GM21528 (cell line): ENCODE measurements at regions not wholly inside any gene's neighbourhood (a gene's known extent, or its start where the extent isn't known, plus 50 kb on each side); places are given as distances from the start of the nearest gene placed in this dataset.
A peak's percentile ranks its signal among the peaks of the same experiment; 100 is the strongest.

Experiments used
- ATAC-seq: cut with Tn5 transposase; IDR thresholded peaks from one replicate; pipeline ENCODE4 v1.9.1; 2021; ENCODE audit warnings: mild to moderate bottlenecking, moderate library complexity; ENCODE audit not compliant: unreplicated experiment, low FRiP score

DNA sequence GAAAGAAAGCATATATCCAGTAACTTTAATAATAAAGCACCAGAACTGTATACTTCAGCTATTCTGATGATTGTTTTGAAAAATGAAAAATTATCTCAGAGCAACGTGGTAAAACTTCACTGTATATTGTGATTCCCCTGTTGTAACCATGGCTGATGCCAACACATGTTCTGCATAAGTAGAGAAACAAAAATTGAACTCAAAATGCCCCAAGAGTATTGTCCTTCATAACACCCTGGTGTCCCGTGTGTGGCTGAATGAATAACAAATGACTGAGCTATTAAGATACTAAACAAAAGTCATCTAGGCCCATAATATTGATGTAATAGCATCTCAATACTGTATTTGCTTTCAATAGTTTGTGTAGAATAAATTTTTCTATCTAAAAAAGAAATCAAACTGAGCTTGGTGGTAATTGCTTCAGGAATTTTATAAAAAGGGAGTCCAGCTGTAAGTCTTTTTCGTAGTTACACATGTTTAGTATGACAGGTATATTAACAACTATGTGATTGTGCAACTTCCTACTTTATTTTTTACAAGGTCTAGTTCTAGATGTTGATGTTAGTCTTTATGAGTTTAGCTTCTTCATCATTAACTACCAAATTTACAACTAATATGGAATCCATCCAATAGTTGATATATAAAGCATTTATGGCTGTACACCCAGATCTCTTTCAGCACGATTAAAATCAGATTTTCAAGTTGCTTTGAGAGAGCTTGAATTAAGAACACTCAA, 623.8 kb upstream of the AGTR1 start:
- no peak for ATAC-seq

DNA sequence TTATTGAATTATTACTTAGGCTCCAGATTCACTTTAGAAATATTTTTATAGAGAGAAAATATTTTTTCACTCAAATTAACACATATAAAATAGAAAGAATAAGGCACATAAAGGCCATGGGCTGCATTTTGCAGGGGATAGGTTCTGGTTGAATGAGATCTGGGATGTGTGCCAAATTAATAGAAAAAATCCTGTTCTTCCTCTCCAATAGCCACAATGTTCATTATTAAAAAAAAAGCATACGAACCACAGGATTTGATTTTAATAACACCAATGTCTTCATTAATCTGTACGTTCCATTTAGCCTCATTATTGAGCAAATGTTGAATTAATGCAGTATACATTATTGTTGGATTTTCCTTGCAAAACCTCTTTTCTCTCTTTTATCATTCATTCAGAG, 622.8 kb upstream of the AGTR1 start:
- ATAC-seq: no peak

DNA sequence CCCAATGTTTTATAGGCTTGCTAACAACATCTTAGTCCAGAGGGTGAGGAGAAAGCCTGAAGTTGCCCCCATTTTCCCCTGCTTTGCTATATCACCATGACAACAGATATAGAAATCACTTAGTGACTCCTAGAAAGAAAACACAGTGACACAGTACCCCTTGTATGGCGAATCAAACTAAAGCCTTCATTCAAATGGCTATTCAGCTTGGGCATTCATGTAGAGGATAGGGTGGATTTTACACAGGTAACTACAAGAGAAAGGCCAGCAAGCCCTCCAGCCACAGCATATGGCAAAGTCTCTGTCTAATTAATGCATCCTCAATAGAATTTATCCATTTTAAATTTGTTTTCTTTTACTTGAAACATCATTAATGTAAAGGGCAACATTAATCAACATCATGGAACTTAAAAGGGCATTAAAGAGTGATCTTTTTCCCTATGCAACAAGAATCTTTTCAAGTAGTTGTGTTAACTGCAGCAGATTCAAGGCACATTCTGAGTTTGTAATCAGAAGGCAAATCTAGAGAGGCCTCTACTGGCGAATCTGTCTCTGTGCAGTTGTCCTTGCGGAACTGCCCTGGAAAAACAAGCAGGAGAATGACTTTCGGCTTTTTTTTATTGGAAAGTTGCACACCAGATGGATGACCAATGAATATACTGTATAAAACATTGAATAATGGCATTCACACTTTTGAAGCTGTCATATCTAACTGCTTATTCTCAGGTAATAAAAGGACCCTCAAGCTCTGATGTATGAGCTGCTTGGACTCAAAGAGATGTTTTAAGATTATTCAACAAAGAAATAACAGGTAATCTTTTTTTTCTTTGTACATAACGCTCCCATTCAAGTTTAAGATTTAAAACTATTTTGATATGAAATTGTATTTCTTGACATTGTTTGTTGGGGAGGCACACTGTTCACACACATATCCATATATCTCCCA, 621.7 kb upstream of the AGTR1 start:
- no peak for ATAC-seq

DNA sequence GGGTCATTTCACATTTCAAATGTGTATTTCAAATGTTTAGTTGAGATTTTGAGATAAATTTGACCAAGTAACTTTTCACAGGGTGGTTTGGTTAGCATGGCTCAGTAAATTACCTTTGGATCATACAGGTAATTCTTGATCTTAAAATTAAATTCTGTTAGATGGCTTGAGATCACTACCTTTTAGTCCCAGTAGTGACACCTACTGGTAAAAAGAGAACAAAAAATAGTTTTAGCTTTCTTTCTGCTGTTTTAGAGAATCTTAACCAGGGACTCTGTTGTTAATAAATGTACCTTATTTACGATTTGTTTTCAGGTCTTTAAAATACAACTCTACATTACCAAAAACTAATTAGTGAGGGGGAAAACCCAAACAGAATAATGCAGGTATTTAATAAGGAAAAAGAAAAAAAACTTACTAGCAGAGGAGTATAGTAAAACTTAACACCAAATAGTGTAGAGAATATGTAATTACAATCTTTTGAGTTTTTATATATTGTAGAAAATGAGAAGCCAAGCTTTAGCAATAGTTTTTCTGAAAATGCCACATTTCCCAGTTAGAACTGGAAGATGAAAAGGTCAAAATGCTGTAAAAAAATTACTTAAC, 620.3 kb upstream of the AGTR1 start:
- ATAC-seq: no peak

DNA sequence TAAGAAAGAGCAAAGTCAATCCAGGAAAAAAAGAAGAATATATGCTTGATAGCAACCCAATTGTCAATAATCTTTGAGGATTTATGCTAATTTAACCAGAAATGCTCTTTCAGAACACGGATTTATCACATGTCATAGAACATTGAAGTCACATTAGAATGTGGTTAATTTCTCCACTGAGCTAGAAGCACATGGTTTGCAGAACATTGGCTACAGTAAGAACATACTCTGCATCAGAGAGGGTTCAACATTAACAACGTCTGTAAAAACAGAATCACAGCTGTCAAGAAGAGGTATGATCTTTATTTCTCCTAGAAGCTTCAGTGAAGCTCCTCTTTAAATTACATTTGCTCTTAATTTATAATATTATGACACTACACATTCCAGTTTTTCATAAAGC, 619.7 kb upstream of the AGTR1 start:
- no peak for ATAC-seq

DNA sequence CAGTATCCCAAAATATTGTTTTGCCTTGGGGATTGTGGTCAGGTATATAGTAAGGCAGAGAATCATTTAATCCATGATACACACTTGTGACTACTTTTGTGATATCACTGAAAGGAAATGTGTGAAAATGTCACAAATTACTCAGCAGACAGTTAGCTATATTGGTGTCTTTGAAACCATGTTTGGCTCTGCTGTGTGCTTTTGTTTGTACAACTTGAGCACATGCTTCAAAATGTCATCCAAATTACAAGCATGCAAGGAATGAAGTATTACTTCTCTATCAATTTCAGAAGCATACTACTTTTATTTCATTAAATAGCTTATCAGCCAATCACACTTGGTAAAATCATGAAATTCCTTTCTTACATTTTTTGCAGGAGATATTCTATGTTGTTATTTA, 619.0 kb upstream of the AGTR1 start:
- no peak for ATAC-seq

DNA sequence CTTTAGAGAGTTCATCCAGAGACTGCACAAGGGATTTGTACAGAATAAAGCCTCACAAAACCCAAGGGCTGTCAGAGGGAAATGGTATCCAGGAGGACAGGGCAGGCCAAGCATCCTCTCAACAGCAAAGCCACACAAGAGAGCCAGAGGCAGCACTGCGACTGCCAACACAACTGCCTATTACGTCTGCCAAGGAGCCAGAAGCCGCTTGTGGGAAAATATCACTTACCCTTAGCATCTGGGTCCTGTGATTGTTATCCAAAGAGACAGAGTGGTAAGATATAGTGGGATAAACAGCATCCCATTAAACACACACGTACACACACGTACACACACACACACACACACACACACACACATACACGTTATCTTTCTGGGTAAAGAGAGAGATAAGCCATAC, 618.3 kb upstream of the AGTR1 start:
- ATAC-seq: no peak

DNA sequence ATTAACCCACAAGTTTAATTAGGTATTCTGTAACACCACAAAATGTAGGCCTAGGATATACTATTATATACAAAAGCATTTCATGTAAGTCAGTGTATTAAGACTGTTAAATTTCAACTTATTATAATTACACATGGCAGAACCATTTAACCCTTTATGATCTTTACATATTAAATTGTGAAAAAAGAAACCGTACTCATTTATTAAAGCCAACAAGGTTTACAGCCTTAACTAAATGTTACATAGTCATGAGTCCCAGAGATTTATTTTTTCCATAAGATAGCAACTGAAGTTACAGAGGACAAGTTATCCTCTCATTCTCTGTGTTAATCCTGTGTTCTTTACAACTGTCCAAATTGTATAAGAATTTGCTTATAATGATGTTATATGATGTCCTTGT, 615.8 kb upstream of the AGTR1 start:
- ATAC-seq: no peak

DNA sequence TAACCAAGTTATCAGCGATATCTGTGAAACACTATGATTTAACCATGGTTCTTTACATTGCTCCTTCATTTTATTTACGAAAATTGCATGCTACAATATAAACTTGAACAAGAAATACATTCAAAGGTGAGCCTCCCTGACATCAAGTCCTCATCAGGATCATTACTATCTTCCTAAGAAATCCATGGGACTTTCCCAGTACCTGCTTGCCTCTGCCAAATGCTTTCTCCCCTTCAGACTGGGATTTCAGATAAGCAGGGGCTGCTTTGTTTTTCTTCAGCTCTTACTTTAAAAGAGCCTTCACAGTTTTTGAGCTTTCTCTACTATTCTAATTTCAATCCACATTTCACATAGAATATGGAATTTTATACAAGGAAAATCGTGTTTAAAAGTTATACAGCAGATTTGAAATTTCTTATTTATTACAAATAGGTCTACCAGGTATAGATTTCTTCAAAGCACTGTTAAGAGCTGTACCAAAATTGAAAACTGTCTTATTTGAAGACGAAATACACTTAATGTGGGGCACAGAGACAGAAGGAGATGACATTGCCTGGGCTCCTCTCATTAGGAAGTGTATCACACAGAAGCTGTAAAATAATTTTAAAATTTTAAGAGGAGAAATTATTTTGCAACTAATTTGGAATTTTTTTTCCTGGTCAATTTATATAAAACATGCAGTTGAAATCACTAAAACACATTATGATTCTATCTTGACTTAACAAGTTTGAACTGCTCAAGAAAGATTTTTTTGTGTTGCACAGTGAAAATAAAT, 615.0 kb upstream of the AGTR1 start:
- ATAC-seq: no peak

DNA sequence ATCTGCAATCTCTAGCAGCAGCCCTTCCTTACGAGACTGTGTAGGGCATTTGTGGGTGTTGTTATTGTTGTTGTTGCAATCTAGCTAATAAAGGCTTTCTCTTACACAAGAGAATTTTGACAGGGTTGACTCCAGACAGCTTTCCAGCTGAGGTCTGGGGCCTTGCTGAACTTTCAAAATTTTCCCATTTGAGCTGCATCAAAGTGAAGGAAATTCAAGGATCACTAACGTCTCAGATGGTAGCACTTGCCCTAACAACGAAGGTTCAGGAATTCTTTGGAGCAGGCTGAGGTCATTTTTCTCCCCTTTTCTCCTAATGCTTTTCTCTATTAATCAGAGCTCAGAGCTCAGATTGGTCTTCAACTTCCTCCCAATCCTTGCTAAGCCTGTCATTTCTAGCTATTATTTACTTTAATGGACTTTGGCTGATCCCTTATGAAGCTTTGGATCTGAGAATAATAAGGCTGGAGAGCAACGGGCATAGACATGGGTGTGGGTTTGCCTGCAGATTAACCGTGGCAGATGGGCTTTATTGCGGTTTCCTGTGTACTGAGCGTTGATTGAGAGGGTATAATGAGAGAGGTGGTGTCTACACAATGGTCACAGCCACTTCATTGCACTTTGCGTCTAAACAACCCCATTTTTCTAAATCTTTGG, 614.0 kb upstream of the AGTR1 start:
- no peak for ATAC-seq

DNA sequence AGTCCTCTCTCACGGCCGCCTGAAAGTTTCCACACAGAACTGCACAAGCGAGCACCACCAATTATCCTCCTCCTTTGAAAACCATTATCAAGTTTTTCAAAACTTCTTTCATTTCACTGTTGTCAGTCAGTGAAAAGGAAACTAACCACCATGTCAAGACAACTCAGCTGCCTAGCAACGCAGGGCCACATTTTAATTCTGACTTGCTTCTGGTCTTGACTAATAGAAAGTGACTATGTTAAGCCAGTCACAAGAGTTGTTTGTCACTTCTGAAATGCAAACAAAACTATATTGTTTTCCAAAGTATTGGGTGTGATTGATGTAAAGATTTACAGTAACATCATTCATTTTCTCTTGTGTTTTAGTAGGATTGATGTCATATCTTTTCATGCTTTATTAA, 612.8 kb upstream of the AGTR1 start:
- ATAC-seq: peak; percentile 76

DNA sequence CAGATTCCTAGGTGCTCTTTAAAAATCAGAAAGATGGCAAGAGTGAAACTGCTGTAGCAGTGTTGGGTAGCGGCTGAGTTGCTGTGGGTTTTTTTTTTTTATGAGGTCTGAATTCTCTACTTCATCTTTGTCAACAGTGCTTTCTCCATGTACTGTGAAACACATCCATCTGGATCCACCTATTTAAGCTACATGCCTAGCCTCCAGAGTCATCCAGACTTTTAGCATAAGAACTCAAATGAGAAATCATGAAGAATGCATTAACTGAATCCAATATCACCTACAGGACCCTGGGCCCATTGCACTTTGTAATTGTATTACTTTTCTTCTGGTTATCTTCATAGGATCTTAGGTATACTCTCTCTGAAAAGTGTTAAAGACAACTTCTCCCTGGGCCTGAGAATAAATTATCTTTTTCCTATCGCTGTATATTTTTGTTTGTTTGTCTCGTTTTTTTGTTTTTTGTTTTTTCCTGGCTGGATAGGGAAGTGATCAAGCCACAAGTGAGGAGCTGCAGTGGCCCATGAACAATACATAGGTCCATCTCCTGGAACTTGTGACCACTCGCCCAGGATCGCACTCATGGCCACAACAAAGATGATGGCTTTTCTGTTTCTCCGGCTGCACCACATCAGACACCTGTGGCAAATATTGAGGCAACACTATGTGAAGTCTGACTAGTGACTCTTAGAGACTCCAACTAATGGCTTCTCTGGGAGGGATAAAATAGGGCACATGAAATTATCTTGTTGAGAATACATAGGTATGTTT, 609.9 kb upstream of the AGTR1 start:
- ATAC-seq: no peak

DNA sequence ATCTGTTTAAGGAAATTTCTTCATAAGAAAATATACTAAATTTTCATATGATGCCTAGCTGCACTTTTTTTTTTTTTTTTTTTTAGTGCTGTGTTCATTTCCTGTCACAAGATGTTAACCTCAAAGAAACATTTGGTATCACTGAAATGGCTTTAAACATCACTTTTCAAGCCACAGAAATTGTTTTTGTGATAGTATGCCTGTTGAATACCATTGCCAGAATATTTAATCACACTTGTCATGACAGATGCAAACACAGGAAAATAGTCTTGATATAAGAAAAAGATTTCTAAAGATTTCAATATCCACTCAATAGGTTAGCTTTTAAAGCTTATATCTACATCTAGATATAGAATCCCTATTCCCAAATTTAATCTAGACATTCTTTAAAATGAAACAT, 608.5 kb upstream of the AGTR1 start:
- ATAC-seq: no peak

DNA sequence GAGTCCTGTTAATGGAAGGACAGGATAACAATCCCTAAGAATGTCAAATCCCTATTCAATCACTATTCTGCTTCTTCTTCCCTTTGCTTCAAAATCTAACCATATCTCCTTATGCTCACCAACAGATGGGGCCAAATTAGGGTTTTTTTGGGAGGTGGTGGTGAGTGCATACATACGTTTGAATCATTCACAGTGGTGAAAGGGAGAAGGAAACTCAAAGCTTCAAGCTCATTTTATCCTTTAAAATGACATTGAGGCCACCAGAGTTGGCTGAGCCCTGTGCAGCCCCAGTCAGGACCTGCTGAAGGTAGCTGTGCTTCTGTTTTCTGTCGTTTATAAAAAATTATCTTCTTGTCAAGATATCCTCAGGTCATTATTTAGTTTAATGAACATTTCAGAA, 607.5 kb upstream of the AGTR1 start:
- ATAC-seq: no peak

DNA sequence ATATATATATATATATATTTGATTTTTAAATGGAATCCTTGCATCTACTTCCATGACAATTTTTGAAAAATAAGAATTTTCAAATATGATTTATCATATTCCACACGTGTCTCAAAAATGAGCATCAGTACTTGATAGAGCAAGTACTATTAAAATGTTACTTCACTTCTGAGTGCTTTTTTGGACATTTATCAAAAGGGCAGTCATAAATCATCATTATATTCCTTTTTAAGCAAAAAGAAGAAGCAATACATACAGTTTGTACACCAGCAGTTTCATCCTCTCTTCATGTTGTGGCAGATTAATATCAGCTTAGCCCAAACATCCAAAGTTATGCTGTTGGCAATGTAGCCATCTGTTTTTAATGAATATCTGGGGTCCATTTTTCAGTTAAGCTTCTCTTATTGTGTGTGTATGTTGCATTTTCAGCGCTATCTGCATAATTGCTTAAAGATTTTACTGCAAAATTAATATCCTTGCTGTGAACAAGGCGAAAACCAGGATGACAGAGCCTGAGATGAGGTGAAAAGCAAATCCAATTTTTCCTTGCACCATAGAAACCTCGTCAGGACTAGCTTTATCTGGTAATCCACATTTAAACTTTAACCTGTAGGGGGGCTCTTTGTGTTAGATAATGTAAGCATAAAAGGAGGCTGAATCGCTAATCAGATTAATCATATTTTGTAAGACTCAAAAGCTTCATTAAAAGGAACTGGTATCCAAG, 604.9 kb upstream of the AGTR1 start:
- no peak for ATAC-seq

DNA sequence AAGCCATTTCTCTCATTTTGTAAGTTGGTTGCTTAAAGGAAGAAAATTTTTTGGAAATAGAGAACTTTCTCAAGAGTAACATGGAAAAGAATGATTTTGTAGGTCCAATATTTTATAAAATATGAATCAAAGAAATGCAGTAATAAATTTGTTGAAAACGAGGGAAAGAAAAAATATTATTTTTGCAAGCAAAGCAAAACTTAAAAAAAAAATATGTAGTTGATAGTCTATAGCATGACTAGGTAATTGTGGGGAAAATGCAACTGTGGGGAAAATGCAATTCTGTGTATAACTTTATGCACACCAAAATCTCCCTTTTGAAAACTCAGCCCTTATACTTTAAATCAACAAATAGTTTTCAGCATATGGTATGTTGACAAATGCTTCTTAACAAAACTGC, 604.0 kb upstream of the AGTR1 start:
- ATAC-seq: no peak

DNA sequence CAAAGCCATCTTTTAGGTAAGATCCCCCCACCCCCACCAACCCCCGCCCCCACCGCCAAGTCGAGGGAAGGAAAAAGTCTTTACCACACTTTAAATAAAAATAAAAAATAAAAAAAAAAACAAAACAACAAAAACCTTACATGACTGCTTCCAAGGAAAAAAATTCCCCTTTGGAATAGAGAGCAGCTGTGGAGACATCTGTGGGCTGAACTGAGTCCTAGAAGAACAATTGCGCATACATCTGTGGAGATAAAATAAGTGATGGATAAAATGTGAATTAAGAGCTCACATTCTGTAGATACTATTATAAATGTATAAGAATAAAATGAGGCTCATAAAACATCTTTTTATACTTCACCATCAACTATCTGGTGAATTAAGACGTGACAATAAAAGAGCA, 601.7 kb upstream of the AGTR1 start:
- ATAC-seq: no peak

DNA sequence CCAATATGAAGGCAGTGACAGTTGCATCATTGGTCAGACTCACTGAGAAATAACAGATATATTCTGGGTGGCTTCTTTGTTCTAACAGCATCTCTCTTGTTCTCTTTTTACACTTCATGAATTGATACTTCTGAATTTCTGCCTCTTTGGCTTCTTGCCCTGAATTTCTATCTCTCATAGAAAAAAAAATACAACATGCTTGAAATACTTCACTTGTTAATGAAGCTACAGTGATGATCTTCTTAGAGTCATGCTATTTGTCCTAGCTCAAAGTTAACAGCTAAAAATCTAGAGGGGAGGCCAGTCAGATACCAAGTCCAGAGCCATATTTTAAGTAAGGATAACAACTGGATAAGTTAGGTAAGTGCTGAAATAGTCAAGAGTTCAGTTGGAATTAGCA, 597.2 kb upstream of the AGTR1 start:
- ATAC-seq: no peak

DNA sequence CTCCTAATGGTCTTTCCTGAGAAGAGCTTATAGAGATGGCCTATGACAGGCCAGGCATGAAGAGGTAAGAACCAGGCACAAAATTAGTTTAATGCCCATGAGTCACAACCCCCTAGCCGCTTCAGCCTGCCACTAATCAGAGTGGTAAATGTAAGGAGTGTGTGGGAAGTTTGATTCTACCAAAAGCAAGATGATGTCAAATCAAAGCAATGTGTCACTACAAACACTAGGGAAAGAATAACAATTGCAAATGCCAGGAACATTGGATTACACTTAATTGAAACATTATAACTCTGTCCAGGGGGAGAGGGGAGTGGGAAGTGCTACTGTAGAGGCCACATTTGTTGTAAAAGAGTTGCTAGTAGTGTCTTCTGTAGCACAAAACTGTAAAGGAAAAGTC, 596.6 kb upstream of the AGTR1 start:
- no peak for ATAC-seq
